Neural progenitor cell (in vitro differentiated cells): ENCODE measurements at regions not wholly inside any gene's neighbourhood (a gene's known extent, or its start where the extent isn't known, plus 50 kb on each side); places are given as distances from the start of the nearest gene placed in this dataset.

ENCODE experiments used
- DNase-seq: peaks from one replicate; pipeline ENCODE4 v3.0.0-alpha.2; 2016; ENCODE audit warnings: low spot score
- H2AFZ ChIP-seq: fragments of 200-600 bp; sonication (generic); replicated peaks from 2 replicates; pipeline ENCODE4 v1.6.1; 2016; ENCODE audit warnings: antibody characterized with exemption
- H3F3A ChIP-seq: fragments of 200-600 bp; sonication (generic); 2 replicates; pipeline ENCODE4 v1.6.1; 2016; ENCODE audit warnings: antibody characterized with exemption, low read depth
- H3K27ac ChIP-seq: fragments of 200-600 bp; sonication (generic); 2 replicates; pipeline ENCODE4 v1.5.1; 2016; ENCODE audit warnings: mild to moderate bottlenecking
- H3K27me3 ChIP-seq: fragments of 200-600 bp; sonication (generic); 2 replicates; pipeline ENCODE4 v1.6.1; 2016; ENCODE audit warnings: mild to moderate bottlenecking, moderate library complexity
- H3K36me3 ChIP-seq: fragments of 200-600 bp; sonication (generic); 2 replicates; pipeline ENCODE4 v1.5.1; 2016
- H3K4me1 ChIP-seq: fragments of 200-600 bp; sonication (generic); 2 replicates; pipeline ENCODE4 v1.6.1; 2016; ENCODE audit warnings: mixed run types
- H3K4me2 ChIP-seq: fragments of 200-600 bp; sonication (generic); 2 replicates; pipeline ENCODE4 v1.6.1; 2016
- H3K4me3 ChIP-seq: fragments of 200-600 bp; sonication (generic); 2 replicates; pipeline ENCODE4 v1.5.1; 2016
- H3K79me2 ChIP-seq: fragments of 200-600 bp; sonication (generic); 2 replicates; pipeline ENCODE4 v1.6.1; 2016; ENCODE audit warnings: low read depth
- H3K9ac ChIP-seq: fragments of 200-600 bp; sonication (generic); 2 replicates; pipeline ENCODE4 v1.6.1; 2016
- H3K9me3 ChIP-seq: fragments of 200-600 bp; sonication (generic); 2 replicates; pipeline ENCODE4 v1.5.1; 2016; ENCODE audit warnings: low read depth
- H4K20me1 ChIP-seq: fragments of 200-600 bp; sonication (generic); 2 replicates; pipeline ENCODE4 v1.6.1; 2016; ENCODE audit warnings: low read depth
- H3K27ac Mint-ChIP-seq: 3 replicates; pipeline ENCODE4 v1.8.0; 2021; ENCODE audit warnings: mixed read lengths
- H3K27me3 Mint-ChIP-seq: 2 replicates; pipeline ENCODE4 v1.8.0; 2022; ENCODE audit warnings: low read depth, mild to moderate bottlenecking, inconsistent platforms, moderate library complexity, mixed read lengths; ENCODE audit not compliant: insufficient read depth
- H3K36me3 Mint-ChIP-seq: 3 replicates; pipeline ENCODE4 v1.8.0; 2021; ENCODE audit warnings: mixed read lengths
- H3K4me1 Mint-ChIP-seq: 3 replicates; pipeline ENCODE4 v1.8.0; 2021; ENCODE audit warnings: mixed read lengths
- H3K4me3 Mint-ChIP-seq: 3 replicates; pipeline ENCODE4 v1.8.0; 2021; ENCODE audit warnings: mild to moderate bottlenecking, moderate library complexity, mixed read lengths
- H3K9me3 Mint-ChIP-seq: 3 replicates; pipeline ENCODE4 v1.8.0; 2020; ENCODE audit warnings: mixed read lengths
- CTCF ChIP-seq: fragments of 200-600 bp; sonication (generic); IDR thresholded peaks from 2 replicates; pipeline ENCODE4 v1.5.1; 2017; ENCODE audit warnings: antibody characterized with exemption, mild to moderate bottlenecking
- EZH2 ChIP-seq: fragments of 200-600 bp; sonication (generic); IDR thresholded peaks from 2 replicates; pipeline ENCODE4 v1.6.1; 2017; ENCODE audit warnings: antibody characterized with exemption, mild to moderate bottlenecking, moderate library complexity
- EZH2phosphoT487 ChIP-seq: fragments of 200-600 bp; sonication (generic); IDR thresholded peaks from 2 replicates; pipeline ENCODE4 v1.6.1; 2017; ENCODE audit warnings: antibody characterized with exemption

- Mint-ChIP-seq H3K9me3 (no peaks in the 10 kb centered on the region), H3K4me1 (peaks cover 34% of the 10 kb centered on the region), H3K4me3 (no peak overlapping the region), H3K27ac (no peak overlapping the region), H3K36me3 (no peaks in the 10 kb centered on the region), H3K27me3 (peaks cover 3% of the 10 kb centered on the region)
- H3F3A ChIP-seq: no peaks in the 10 kb centered on the region
- no peak overlapping the region for H3K4me3 ChIP-seq
- H3K4me2 ChIP-seq: no peak overlapping the region
- TF ChIP-seq EZH2phosphoT487: no peak
- TF ChIP-seq EZH2: no peak
- TF ChIP-seq CTCF: no peak
- H3K9ac ChIP-seq: no peak overlapping the region
- H3K9me3 ChIP-seq: no peaks in the 10 kb centered on the region
- no peak overlapping the region for H3K27ac ChIP-seq
- H4K20me1 ChIP-seq: no peaks in the 10 kb centered on the region
- no peaks in the 10 kb centered on the region for H3K79me2 ChIP-seq
- peaks cover 28% of the 10 kb centered on the region for H3K4me1 ChIP-seq
- H3K27me3 ChIP-seq: no peaks in the 10 kb centered on the region
- DNase-seq: no peak
- no peak overlapping the region for H2AFZ ChIP-seq
- no peaks in the 10 kb centered on the region for H3K36me3 ChIP-seq
Measured at GRCh38 chr3:113055201-113055600, 64.4 kb downstream of the GTPBP8 start.

- Mint-ChIP-seq H3K4me3 (no peak overlapping the region), H3K27me3 (peaks cover 3% of the 10 kb centered on the region), H3K27ac (no peak overlapping the region), H3K36me3 (no peaks in the 10 kb centered on the region), H3K9me3 (no peaks in the 10 kb centered on the region), H3K4me1 (peaks cover 34% of the 10 kb centered on the region)
- Histone ChIP-seq H3K79me2 (no peaks in the 10 kb centered on the region), H3K4me2 (no peak overlapping the region), H2AFZ (peak overlapping the region; percentile 6), H3K27ac (no peak overlapping the region), H3K36me3 (no peaks in the 10 kb centered on the region), H3F3A (no peaks in the 10 kb centered on the region), H4K20me1 (no peaks in the 10 kb centered on the region), H3K9me3 (no peaks in the 10 kb centered on the region), H3K4me1 (peaks cover 28% of the 10 kb centered on the region), H3K9ac (no peak overlapping the region), H3K27me3 (no peaks in the 10 kb centered on the region), H3K4me3 (no peak overlapping the region)
- DNase-seq: no peak
- TF ChIP-seq EZH2: no peak
- TF ChIP-seq EZH2phosphoT487: no peak
- TF ChIP-seq CTCF: no peak
Measured at GRCh38 chr3:113055961-113056360, 65.2 kb downstream of the GTPBP8 start.

GRCh38 chr3:113057117-113057516, 66.3 kb downstream of the GTPBP8 start:
- Mint-ChIP-seq H3K9me3 (no peaks in the 10 kb centered on the region), H3K4me1 (peaks cover 29% of the 10 kb centered on the region), H3K27me3 (peaks cover 3% of the 10 kb centered on the region), H3K36me3 (peaks cover 3% of the 10 kb centered on the region), H3K4me3 (no peak overlapping the region), H3K27ac (peak overlapping the region; percentile 47)
- no peaks in the 10 kb centered on the region for H3K36me3 ChIP-seq
- no peaks in the 10 kb centered on the region for H3K79me2 ChIP-seq
- no peaks in the 10 kb centered on the region for H3K9me3 ChIP-seq
- no peaks in the 10 kb centered on the region for H4K20me1 ChIP-seq
- DNase-seq: no peak
- no peaks in the 10 kb centered on the region for H3F3A ChIP-seq
- no peak overlapping the region for H3K4me3 ChIP-seq
- H3K9ac ChIP-seq: no peak overlapping the region
- H3K4me2 ChIP-seq: no peak overlapping the region
- H3K4me1 ChIP-seq: peaks cover 20% of the 10 kb centered on the region
- no peak overlapping the region for H3K27ac ChIP-seq
- H3K27me3 ChIP-seq: no peaks in the 10 kb centered on the region
- TF ChIP-seq EZH2phosphoT487: no peak
- no peak for TF ChIP-seq CTCF
- TF ChIP-seq EZH2: no peak
- no peak overlapping the region for H2AFZ ChIP-seq

DNA sequence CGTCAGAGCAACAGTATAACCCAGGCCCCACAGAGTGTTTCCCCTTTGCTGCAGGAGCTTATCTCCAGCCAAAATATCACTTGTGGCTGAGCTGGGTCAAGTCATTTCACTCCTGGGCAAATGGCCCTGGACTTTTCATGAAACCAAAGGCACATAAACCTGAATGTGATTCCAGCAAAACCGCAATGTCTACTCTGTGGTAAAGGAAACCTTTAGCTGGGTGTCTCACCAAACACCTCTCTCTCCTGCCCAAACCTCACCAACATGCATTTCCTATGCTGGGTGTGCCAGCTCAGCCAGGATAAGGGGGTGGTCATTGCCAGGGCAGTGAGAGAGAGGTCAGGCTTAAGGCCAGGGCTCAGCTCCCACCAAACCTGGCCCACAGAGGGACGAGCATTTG, 67.4 kb downstream of the GTPBP8 start:
- no peak overlapping the region for H3K27ac Mint-ChIP-seq
- no peaks in the 10 kb centered on the region for H3K79me2 ChIP-seq
- H3K9ac ChIP-seq: no peak overlapping the region
- peaks cover 11% of the 10 kb centered on the region for H3K36me3 Mint-ChIP-seq
- H3K4me1 ChIP-seq: peaks cover 10% of the 10 kb centered on the region
- H3K9me3 ChIP-seq: no peaks in the 10 kb centered on the region
- no peak for DNase-seq
- H3F3A ChIP-seq: no peaks in the 10 kb centered on the region
- H3K27ac ChIP-seq: no peak overlapping the region
- H3K36me3 ChIP-seq: no peaks in the 10 kb centered on the region
- TF ChIP-seq CTCF (no peak), EZH2phosphoT487 (no peak)
- H4K20me1 ChIP-seq: no peaks in the 10 kb centered on the region
- H3K4me2 ChIP-seq: no peak overlapping the region
- peaks cover 19% of the 10 kb centered on the region for H3K4me1 Mint-ChIP-seq
- peaks cover 5% of the 10 kb centered on the region for H3K9me3 Mint-ChIP-seq
- peaks cover 3% of the 10 kb centered on the region for H3K27me3 Mint-ChIP-seq
- H2AFZ ChIP-seq: no peak overlapping the region
- no peak overlapping the region for H3K4me3 Mint-ChIP-seq
- H3K27me3 ChIP-seq: no peaks in the 10 kb centered on the region
- H3K4me3 ChIP-seq: no peak overlapping the region
